ENCODE measurements at regions not wholly inside any gene's neighbourhood (a gene's known extent, or its start where the extent isn't known, plus 50 kb on each side); places are given as distances from the start of the nearest gene placed in this dataset.

- DNase-seq: no peak
These were observed 181.2 kb upstream of the DMAC1 start for GRCh38 chr9:7980691-7981289.

- no peak for DNase-seq
These were observed 180.5 kb upstream of the DMAC1 start for GRCh38 chr9:7980041-7980440.

- no peak for DNase-seq
These were observed 180.0 kb upstream of the DMAC1 start for GRCh38 chr9:7979611-7980010.

GRCh38 chr9:7977586-7977985, 178.0 kb upstream of the DMAC1 start:
- DNase-seq: no peak

GRCh38 chr9:7976856-7977255, 177.3 kb upstream of the DMAC1 start:
- DNase-seq: no peak

- DNase-seq: peak; percentile 76 to 79
These were observed 176.7 kb upstream of the DMAC1 start for GRCh38 chr9:7976167-7976755.

GRCh38 chr9:7975336-7975735, 175.8 kb upstream of the DMAC1 start:
- DNase-seq: no peak

- DNase-seq: peak; percentile 81 to 83
These were observed 174.9 kb upstream of the DMAC1 start for GRCh38 chr9:7974335-7974960.

GRCh38 chr9:7973123-7973522, 173.5 kb upstream of the DMAC1 start:
- no peak for DNase-seq

- peak in 1 of 2 donors; percentile 20 for DNase-seq
These were observed 171.2 kb upstream of the DMAC1 start for GRCh38 chr9:7970681-7971330.

- DNase-seq: no peak
These were observed 169.1 kb upstream of the DMAC1 start for GRCh38 chr9:7968687-7969086.

- DNase-seq: no peak
These were observed 168.3 kb upstream of the DMAC1 start for GRCh38 chr9:7967851-7968250.

- peak; percentile 59 to 69 for DNase-seq
These were observed 167.7 kb upstream of the DMAC1 start for GRCh38 chr9:7967093-7967827.

- DNase-seq: no peak
These were observed 165.5 kb upstream of the DMAC1 start for GRCh38 chr9:7965063-7965462.

- DNase-seq: no peak
These were observed 163.4 kb upstream of the DMAC1 start for GRCh38 chr9:7963026-7963425.

GRCh38 chr9:7961076-7961475, 161.5 kb upstream of the DMAC1 start:
- DNase-seq: no peak

- DNase-seq: no peak
These were observed 160.9 kb upstream of the DMAC1 start for GRCh38 chr9:7960320-7961050.

- no peak for DNase-seq
These were observed 158.2 kb upstream of the DMAC1 start for GRCh38 chr9:7957803-7958202.

GRCh38 chr9:7947577-7947976, 148.0 kb upstream of the DMAC1 start:
- no peak for DNase-seq

GRCh38 chr9:7946458-7946857, 146.9 kb upstream of the DMAC1 start:
- no peak for DNase-seq

GRCh38 chr9:7944572-7944971, 145.0 kb upstream of the DMAC1 start:
- DNase-seq: no peak

- no peak for DNase-seq
These were observed 138.3 kb upstream of the DMAC1 start for GRCh38 chr9:7937761-7938491.
